H9 (cell line): ENCODE measurements at regions not wholly inside any gene's neighbourhood (a gene's known extent, or its start where the extent isn't known, plus 50 kb on each side); places are given as distances from the start of the nearest gene placed in this dataset.

Experiments
- DNase-seq: peaks from one replicate; pipeline ENCODE4 v3.0.0-alpha.2; 2017
- H2AFZ ChIP-seq: one replicate; pipeline ENCODE4 v1.6.1; 2013; ENCODE audit warnings: mild to moderate bottlenecking, low read length, control low read depth, moderate library complexity
- H2AK5ac ChIP-seq: 2 replicates; pipeline ENCODE4 v1.6.1; 2013; ENCODE audit warnings: low read length, control low read depth, mixed read lengths; ENCODE audit not compliant: insufficient read length
- H2BK120ac ChIP-seq: one replicate; pipeline ENCODE4 v1.6.1; 2013; ENCODE audit warnings: low read depth, mild to moderate bottlenecking, low read length, control low read depth, inconsistent platforms; ENCODE audit not compliant: poor library complexity, severe bottlenecking
- H2BK12ac ChIP-seq: 2 replicates; pipeline ENCODE4 v1.6.1; 2013; ENCODE audit warnings: low read length, control low read depth, mixed read lengths, low read depth; ENCODE audit not compliant: insufficient read length
- H2BK15ac ChIP-seq: 2 replicates; pipeline ENCODE4 v1.6.1; 2013; ENCODE audit warnings: low read depth, low read length, control low read depth
- H2BK20ac ChIP-seq: one replicate; pipeline ENCODE4 v1.6.1; 2013; ENCODE audit warnings: low read depth, mild to moderate bottlenecking, low read length, control low read depth, inconsistent platforms; ENCODE audit not compliant: poor library complexity, severe bottlenecking
- H2BK5ac ChIP-seq: 2 replicates; pipeline ENCODE4 v1.6.1; 2013; ENCODE audit warnings: low read length, control low read depth, mixed read lengths; ENCODE audit not compliant: insufficient read length
- H3K14ac ChIP-seq: 2 replicates; pipeline ENCODE4 v1.6.1; 2013; ENCODE audit warnings: low read length, control low read depth; ENCODE audit not compliant: insufficient read depth
- H3K18ac ChIP-seq: 2 replicates; pipeline ENCODE4 v1.6.1; 2013; ENCODE audit warnings: low read depth, mild to moderate bottlenecking, mixed read lengths, low read length, control low read depth; ENCODE audit not compliant: insufficient read length
- H3K23ac ChIP-seq: 2 replicates; pipeline ENCODE4 v1.6.1; 2013; ENCODE audit warnings: low read length, control low read depth, mixed read lengths, low read depth; ENCODE audit not compliant: insufficient read length
- H3K23me2 ChIP-seq: 2 replicates; pipeline ENCODE4 v1.6.1; 2013; ENCODE audit warnings: low read depth, mild to moderate bottlenecking, mixed read lengths, low read length, control low read depth; ENCODE audit not compliant: insufficient read length, poor library complexity, severe bottlenecking
- H3K27ac ChIP-seq: 2 replicates; pipeline ENCODE4 v1.5.1; 2013; ENCODE audit warnings: low read length, control low read depth, mixed read lengths, low read depth; ENCODE audit not compliant: insufficient read length
- H3K27me3 ChIP-seq: 2 replicates; pipeline ENCODE4 v1.6.1; 2013; ENCODE audit warnings: low read length, control low read depth, inconsistent platforms; ENCODE audit not compliant: insufficient read depth
- H3K4ac ChIP-seq: 2 replicates; pipeline ENCODE4 v1.6.1; 2013; ENCODE audit warnings: low read depth, mild to moderate bottlenecking, control low read depth, inconsistent platforms, low read length, moderate library complexity
- H3K4me1 ChIP-seq: 2 replicates; pipeline ENCODE4 v1.6.1; 2013; ENCODE audit warnings: low read length, control low read depth, inconsistent platforms; ENCODE audit not compliant: insufficient read depth
- H3K4me2 ChIP-seq: 2 replicates; pipeline ENCODE4 v1.6.1; 2013; ENCODE audit warnings: low read length, control low read depth, mixed read lengths; ENCODE audit not compliant: insufficient read length, insufficient read depth
- H3K56ac ChIP-seq: 2 replicates; pipeline ENCODE4 v1.6.1; 2013; ENCODE audit warnings: low read depth, mild to moderate bottlenecking, mixed read lengths, low read length, control low read depth; ENCODE audit not compliant: insufficient read length
- H3K79me1 ChIP-seq: 2 replicates; pipeline ENCODE4 v1.6.1; 2013; ENCODE audit warnings: low read depth, mild to moderate bottlenecking, moderate library complexity, low read length, control low read depth, inconsistent platforms; ENCODE audit not compliant: insufficient read depth, poor library complexity, severe bottlenecking
- H3K79me2 ChIP-seq: 2 replicates; pipeline ENCODE4 v1.6.1; 2013; ENCODE audit warnings: low read length, control low read depth, inconsistent platforms; ENCODE audit not compliant: insufficient read depth
- H3K9ac ChIP-seq: 2 replicates; pipeline ENCODE4 v1.6.1; 2013; ENCODE audit warnings: low read length, control low read depth, mixed read lengths; ENCODE audit not compliant: insufficient read length; ENCODE audit errors: extremely low read depth
- H3K9me3 ChIP-seq: one replicate; pipeline ENCODE4 v1.6.1; 2013; ENCODE audit warnings: low read depth, low read length, inconsistent platforms; ENCODE audit not compliant: control insufficient read depth
- H3T11ph ChIP-seq: one replicate; pipeline ENCODE4 v1.6.1; 2013; ENCODE audit warnings: mild to moderate bottlenecking, low read length, control low read depth, inconsistent platforms
- H4K20me1 ChIP-seq: one replicate; pipeline ENCODE4 v1.6.1; 2013; ENCODE audit not compliant: control insufficient read depth, insufficient read length, insufficient read depth
- H4K5ac ChIP-seq: 2 replicates; pipeline ENCODE4 v1.6.1; 2013; ENCODE audit warnings: low read depth, mild to moderate bottlenecking, mixed read lengths, low read length, control low read depth; ENCODE audit not compliant: insufficient read length
- H4K8ac ChIP-seq: replicated peaks from 2 replicates; pipeline ENCODE4 v1.6.1; 2013; ENCODE audit warnings: low read length, control low read depth, mixed read lengths, low read depth; ENCODE audit not compliant: insufficient read length
- H4K91ac ChIP-seq: 2 replicates; pipeline ENCODE4 v1.6.1; 2013; ENCODE audit warnings: low read depth, mild to moderate bottlenecking, moderate library complexity, mixed read lengths, low read length, control low read depth; ENCODE audit not compliant: insufficient read length
- H3K27ac Mint-ChIP-seq, 3 experiments: 2 replicates in 2 of 3; 3 replicates in 1 of 3; pipeline ENCODE4 v1.8.0; 2020 to 2021; ENCODE audit warnings: mixed read lengths in 3 of 3, mild to moderate bottlenecking in 1 of 3, moderate library complexity in 1 of 3
- H3K27me3 Mint-ChIP-seq: 2 replicates; pipeline ENCODE4 v1.8.0; 2021; ENCODE audit warnings: low read depth, mild to moderate bottlenecking, moderate library complexity, mixed read lengths
- H3K36me3 Mint-ChIP-seq, 3 experiments: 2 replicates in 2 of 3; 3 replicates in 1 of 3; pipeline ENCODE4 v1.8.0; 2020 to 2021; ENCODE audit warnings: low read depth in 3 of 3, mixed read lengths in 3 of 3; ENCODE audit not compliant: insufficient read depth in 1 of 3
- H3K4me1 Mint-ChIP-seq, 2 experiments: 2 replicates each; pipeline ENCODE4 v1.8.0; 2020; ENCODE audit warnings: mixed read lengths in 2 of 2
- H3K4me3 Mint-ChIP-seq, 2 experiments: 2 replicates in 1 of 2; 3 replicates in 1 of 2; pipeline ENCODE4 v1.8.0; 2020 to 2021; ENCODE audit warnings: mild to moderate bottlenecking in 2 of 2, mixed read lengths in 2 of 2, moderate library complexity in 1 of 2
- H3K9me3 Mint-ChIP-seq, 2 experiments: 2 replicates in 1 of 2; 3 replicates in 1 of 2; pipeline ENCODE4 v1.8.0; 2020; ENCODE audit warnings: mild to moderate bottlenecking in 2 of 2, mixed read lengths in 2 of 2, moderate library complexity in 1 of 2
- CTCF ChIP-seq: fragments of 200-600 bp; sonication (generic); conservative IDR thresholded peaks from 3 replicates; pipeline ENCODE4 v1.8.0; 2021; ENCODE audit warnings: antibody characterized with exemption, mild to moderate bottlenecking
- WGBS: extraction: QIAGEN DNeasy Blood & Tissue Kit; methylation state at CpG from one replicate; pipeline ENCODE4 v1.1.7; 2013; ENCODE audit warnings: missing lambda C conversion rate, low lambda C conversion rate, mixed read lengths; ENCODE audit not compliant: insufficient read length; ENCODE audit errors: extremely low coverage; 5-methylcytosine and 5-hydroxymethylcytosine counted together

- H2AK5ac ChIP-seq = no peak overlapping the region
- H3K9ac ChIP-seq = no peak overlapping the region
- H3K4ac ChIP-seq = no peak overlapping the region
- Mint-ChIP-seq H3K4me1 (peaks cover 4 to 11% of the 10 kb centered on the region in 2 experiments; a peak in 3 of 4 replicates), H3K27me3 (peaks cover 72% of the 10 kb centered on the region), H3K9me3 (peaks cover 0 to 2% of the 10 kb centered on the region in 2 experiments; a peak in 1 of 5 replicates), H3K36me3 (no peaks in the 10 kb centered on the region), H3K27ac (no peak overlapping the region), H3K4me3 (no peak overlapping the region)
- no peak for TF ChIP-seq CTCF
- H4K20me1 ChIP-seq = no peaks in the 10 kb centered on the region
- no CpG with 5 or more reads among the region's 3 CpGs for WGBS
- no peak overlapping the region for H2BK12ac ChIP-seq
- H2BK120ac ChIP-seq = no peak overlapping the region
- no peak overlapping the region for H2AFZ ChIP-seq
- H3K4me1 ChIP-seq = no peaks in the 10 kb centered on the region
- no peak overlapping the region for H3K27ac ChIP-seq
- no peak overlapping the region for H3K56ac ChIP-seq
- H3K79me1 ChIP-seq = no peaks in the 10 kb centered on the region
- H4K5ac ChIP-seq = no peak overlapping the region
- H3K79me2 ChIP-seq = no peaks in the 10 kb centered on the region
- H2BK5ac ChIP-seq = no peak overlapping the region
- DNase-seq = no peak
- H4K91ac ChIP-seq = no peak overlapping the region
- no peaks in the 10 kb centered on the region for H3K9me3 ChIP-seq
- H3K4me2 ChIP-seq = no peak overlapping the region
- no peak overlapping the region for H3K18ac ChIP-seq
- H2BK20ac ChIP-seq = no peak overlapping the region
- no peak overlapping the region for H3K14ac ChIP-seq
- no peaks in the 10 kb centered on the region; the same call in 1 of the 2 replicates for H3K27me3 ChIP-seq
- no peak overlapping the region for H2BK15ac ChIP-seq
- no peak overlapping the region for H3T11ph ChIP-seq
- H3K23me2 ChIP-seq = no peaks in the 10 kb centered on the region
- H4K8ac ChIP-seq = no peak overlapping the region
- no peak overlapping the region for H3K23ac ChIP-seq
Observed at GRCh38 chr20:60959971-60960370, 292.1 kb upstream of the CDH4 start.
